WTC11 (cell line): ENCODE measurements at regions not wholly inside any gene's neighbourhood (a gene's known extent, or its start where the extent isn't known, plus 50 kb on each side); places are given as distances from the start of the nearest gene placed in this dataset.

Experiments used
- CTCF ChIP-seq: fragments of 200-600 bp; IDR thresholded peaks from 2 replicates; pipeline ENCODE4 v1.8.0; 2022; ENCODE audit warnings: antibody characterized with exemption
- HMGA2 ChIP-seq: fragments of 250-450 bp; sonication (Bioruptor Pico); IDR thresholded peaks from 2 replicates; pipeline ENCODE4 v1.4.0; 2021; ENCODE audit warnings: mild to moderate bottlenecking, moderate library complexity
- HMGXB4 ChIP-seq: sonication (generic); formaldehyde crosslinking; IDR thresholded peaks from 2 replicates; pipeline ENCODE4 v1.8.1; 2023; ENCODE audit warnings: mild to moderate bottlenecking, moderate library complexity, missing genetic modification reagents
- JUN ChIP-seq: sonication (generic); formaldehyde crosslinking; IDR thresholded peaks from 2 replicates; pipeline ENCODE4 v1.8.0; 2023; ENCODE audit warnings: mild to moderate bottlenecking, missing genetic modification reagents
- KAT7 ChIP-seq: sonication (generic); formaldehyde crosslinking; IDR thresholded peaks from 2 replicates; pipeline ENCODE4 v1.8.1; 2023; ENCODE audit warnings: missing genetic modification reagents, mild to moderate bottlenecking, borderline replicate concordance
- MAX ChIP-seq: sonication (generic); formaldehyde crosslinking; IDR thresholded peaks from 2 replicates; pipeline ENCODE4 v1.8.0; 2022; ENCODE audit warnings: mild to moderate bottlenecking, missing genetic modification reagents
- NR1H2 ChIP-seq: sonication (generic); formaldehyde crosslinking; IDR thresholded peaks from 2 replicates; pipeline ENCODE4 v1.9.0; 2021; ENCODE audit warnings: mild to moderate bottlenecking, moderate library complexity, missing genetic modification reagents
- ZNF532 ChIP-seq: fragments of 250-450 bp; sonication (Bioruptor Pico); IDR thresholded peaks from 2 replicates; pipeline ENCODE4 v1.9.0; 2021; ENCODE audit warnings: mild to moderate bottlenecking, borderline replicate concordance

GRCh38 chr6:164694386-164694785, 615.0 kb downstream of the C6orf118 start:
- TF ChIP-seq JUN (CRISPR knock-in tag) (no peak), HMGXB4 (no peak), ZNF532 (CRISPR knock-in tag) (no peak), CTCF (no peak), HMGA2 (CRISPR knock-in tag) (no peak), MAX (CRISPR knock-in tag) (no peak), NR1H2 (CRISPR knock-in tag) (no peak), KAT7 (CRISPR knock-in tag) (no peak)
